8988T (cell line): ENCODE measurements at regions not wholly inside any gene's neighbourhood (a gene's known extent, or its start where the extent isn't known, plus 50 kb on each side); places are given as distances from the start of the nearest gene placed in this dataset.

Source experiments
- DNase-seq: peaks from one replicate; pipeline ENCODE4 v3.0.0; 2011

DNA sequence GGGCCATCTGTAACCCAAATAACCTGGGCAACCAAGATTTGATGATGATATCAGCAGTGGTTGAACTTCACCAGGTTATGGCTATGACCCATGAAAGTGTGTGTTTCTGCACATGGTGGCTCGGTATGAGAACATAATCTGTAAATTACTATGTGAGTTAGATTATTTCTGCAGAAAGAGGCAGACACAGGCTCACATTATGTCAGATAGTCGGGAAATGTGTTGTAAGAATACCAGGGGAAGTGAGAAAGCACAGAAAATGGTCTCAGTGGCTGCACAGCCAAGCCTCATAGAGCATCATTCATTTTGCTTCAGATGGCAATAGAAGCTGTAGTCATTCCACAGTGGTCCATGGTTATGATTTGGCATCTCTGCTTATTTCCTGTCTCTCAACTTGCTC is 63.0 kb upstream of the RBPJ start:
- DNase-seq, result no peak

DNA sequence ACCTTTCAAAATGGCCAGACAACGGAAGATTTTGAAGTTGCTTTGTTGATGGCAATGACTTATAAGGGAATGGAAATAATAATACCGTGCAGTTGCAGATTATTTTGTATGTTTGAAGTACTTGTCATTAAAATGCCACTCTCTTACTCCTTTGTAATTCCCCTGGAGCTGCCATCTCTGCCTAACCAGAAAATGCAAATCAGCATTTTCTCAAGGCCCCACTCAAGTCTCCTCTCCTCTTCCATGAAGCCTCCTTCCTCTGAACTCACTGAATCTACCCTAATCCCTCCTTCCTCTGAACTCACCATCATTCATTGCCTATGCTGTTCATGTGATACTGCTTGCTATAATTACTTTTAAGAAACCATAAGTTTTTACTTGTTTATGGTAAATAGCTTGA is 60.2 kb upstream of the RBPJ start:
- no peak for DNase-seq

DNA sequence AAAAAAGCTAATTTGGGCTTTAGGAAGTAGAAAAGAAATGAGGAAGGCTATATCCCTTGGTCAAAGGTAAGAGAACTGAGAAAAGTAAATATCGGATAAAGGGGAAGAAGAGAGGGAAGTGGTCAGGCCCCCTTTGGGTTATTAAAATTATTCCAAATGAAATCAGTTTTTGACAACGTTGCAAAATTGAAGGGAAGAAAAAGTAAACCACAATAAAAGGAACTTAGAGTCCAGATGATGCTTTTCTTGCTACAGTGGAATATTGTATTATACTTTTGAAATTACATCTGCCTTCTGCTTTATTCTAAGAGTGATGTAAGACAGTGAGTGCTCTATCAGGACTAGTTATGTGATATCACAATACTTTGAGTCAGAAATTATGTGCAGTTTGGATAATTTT is 59.4 kb upstream of the RBPJ start:
- DNase-seq, result no peak

DNA sequence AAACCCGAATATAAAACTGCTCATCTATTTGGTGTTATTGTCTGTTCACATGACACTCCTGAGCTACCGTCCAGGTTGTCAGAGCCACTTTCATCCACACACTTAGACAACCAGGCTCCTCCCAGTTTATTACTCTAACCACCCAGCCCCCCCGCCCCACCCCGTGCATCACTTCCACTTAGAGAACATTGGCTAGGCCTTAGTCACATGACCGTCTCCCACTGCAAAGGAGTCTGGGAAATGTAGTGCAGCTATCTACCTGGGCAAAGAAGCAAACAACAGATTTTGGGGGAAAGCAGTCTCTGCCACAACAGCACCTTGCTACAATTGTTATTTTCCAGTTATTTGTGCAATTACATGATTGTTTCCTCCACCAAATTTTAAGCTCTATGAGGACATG is 57.6 kb upstream of the RBPJ start:
- DNase-seq, result no peak

DNA sequence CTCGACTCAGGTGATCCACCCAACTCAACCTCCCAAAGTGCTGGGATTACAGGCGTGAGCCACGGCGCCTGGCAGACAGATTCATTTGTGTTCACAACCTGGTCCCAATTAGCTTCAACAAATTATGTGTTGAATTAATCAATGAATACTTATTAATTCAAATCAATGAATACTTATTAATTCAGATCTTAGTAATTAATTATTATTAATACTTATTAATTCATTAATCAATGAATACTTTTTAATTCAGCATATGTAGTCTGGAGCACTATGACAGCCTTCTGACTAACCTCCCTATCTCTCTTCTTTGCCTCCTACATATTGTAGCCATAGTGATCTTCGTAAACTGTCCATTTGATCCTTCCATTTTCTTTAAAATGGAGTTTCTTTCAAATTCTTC is 56.7 kb upstream of the RBPJ start:
- no peak for DNase-seq

DNA sequence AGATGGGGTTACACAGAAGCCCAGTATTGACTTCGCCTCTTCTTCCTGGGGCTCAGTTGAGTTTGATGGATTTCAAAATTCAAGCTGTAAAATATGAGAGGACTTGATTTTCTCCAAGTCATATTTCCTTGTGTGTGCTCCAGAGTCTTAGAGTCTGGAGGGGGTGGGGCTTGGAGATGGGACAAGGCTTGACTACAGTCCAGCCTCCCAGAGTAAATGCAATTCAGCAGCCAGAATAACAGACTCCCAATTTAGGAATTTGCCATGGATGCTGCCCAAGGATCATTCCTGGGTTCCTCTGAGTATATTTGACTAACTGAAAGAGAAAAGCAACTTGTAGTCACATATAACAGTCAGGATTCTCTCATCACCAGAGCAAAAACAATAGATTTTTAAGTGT is 53.7 kb upstream of the RBPJ start:
- no peak for DNase-seq

DNA sequence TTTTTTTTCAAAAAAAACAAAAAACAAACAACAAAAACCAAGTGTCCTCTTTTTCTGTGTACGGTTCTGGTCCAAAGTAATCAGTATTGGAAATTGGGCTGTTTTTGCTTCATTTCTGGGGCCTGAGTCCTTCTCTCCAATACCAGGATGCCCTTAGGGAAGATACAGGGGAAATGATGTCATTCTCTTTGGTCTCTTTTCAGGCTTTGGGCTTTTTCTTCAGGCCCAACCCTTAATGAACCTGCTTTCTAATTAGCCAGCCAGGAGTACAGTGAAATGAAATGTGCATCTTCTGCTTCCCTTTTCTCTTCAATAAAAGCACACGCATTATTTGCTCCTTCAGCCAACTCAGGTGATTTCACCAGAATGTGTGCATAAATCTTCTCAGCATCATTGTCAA is 52.6 kb upstream of the RBPJ start:
- no peak for DNase-seq

DNA sequence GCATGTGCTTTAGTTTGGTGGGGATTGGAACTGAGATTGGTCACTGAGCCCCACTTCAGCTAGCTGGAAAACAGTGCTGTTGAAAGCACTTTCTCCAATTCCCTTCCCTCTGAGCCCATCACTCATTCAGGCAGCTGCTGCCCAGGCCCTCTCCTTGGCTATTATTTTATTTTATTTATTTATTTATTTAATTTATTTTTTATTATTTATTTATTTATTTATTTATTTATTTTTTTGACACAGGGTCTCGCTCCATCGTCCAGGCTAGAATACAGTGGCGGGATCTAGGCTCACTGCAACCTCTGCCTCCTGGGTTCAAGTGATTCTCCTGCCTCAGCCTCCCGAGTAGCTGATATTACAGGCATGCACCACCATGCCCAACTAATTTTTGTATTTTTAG is 51.8 kb upstream of the RBPJ start:
- DNase-seq, result no peak
